ENCODE measurements at regions not wholly inside any gene's neighbourhood (a gene's known extent, or its start where the extent isn't known, plus 50 kb on each side); places are given as distances from the start of the nearest gene placed in this dataset.

DNA sequence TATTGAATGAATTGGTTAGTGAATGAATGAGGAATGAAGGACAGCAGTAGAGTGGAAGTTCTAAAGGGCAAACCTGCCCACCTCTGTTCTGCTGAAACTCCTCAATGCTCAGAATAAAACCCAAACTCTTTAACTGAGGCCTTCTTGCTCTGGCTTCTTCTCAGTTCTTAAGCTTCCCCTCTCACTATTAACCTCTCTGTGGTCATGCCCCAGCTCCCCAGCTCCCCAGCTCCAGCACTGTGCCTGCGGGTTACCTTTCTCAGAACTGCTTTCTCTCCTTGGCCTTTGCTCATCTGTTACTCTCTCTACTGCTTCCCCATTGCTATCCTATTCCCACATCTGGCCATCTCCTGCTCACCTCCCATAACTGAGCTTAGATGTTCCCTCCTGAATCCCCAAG is 137.4 kb downstream of the NXPE2 start:
- no peak overlapping the region for H3K4me3 ChIP-seq
- H3K27ac ChIP-seq = no peak overlapping the region
- no peaks in the 10 kb centered on the region for H3K9me3 ChIP-seq (replicated peaks in 1 of 11)
- no peaks in the 10 kb centered on the region for H3K36me3 ChIP-seq
- TF ChIP-seq Cebpa-rat (IDR thresholded peaks at IDR 0.05) = no peak
- H4K20me1 ChIP-seq = no peaks in the 10 kb centered on the region
- H3K27me3 ChIP-seq = peaks cover 0 to 17% (median 12%) of the 10 kb centered on the region in 11 experiments; a peak in 12 of 22 replicates
- no peak overlapping the region for H3K4me2 ChIP-seq
- H3K4me1 ChIP-seq = no peaks in the 10 kb centered on the region; a peak in 1 of 20 replicates
- no peak overlapping the region for H3K9ac ChIP-seq

DNA sequence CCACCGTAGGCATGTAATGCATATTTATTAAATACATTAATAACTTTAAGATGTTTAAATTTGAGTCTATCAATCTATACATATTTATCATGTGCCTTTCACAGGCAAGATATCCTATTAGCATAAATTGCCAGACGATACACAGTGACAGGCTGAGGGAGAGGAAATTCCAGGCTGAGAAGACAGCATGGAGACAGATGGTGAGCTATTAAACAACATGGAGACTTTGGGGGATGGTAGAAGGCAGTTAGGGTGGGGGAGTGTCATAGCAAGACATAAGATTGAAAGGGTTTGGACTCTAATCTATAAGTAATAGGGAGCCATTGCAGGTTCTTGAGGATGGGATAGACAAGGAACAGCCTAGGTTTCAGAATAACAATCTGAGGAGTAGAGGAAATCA is 138.5 kb downstream of the NXPE2 start:
- Histone ChIP-seq H3K4me3 (no peak overlapping the region), H3K27ac (no peak overlapping the region), H4K20me1 (no peaks in the 10 kb centered on the region), H3K9ac (no peak overlapping the region), H3K9me3 (replicated peaks in 1 of 11) (no peaks in the 10 kb centered on the region), H3K27me3 (peaks cover 0 to 17% (median 12%) of the 10 kb centered on the region in 11 experiments; a peak in 12 of 22 replicates), H3K4me1 (no peaks in the 10 kb centered on the region; a peak in 1 of 20 replicates), H3K4me2 (no peak overlapping the region), H3K36me3 (no peaks in the 10 kb centered on the region)
- no peak for TF ChIP-seq Cebpa-rat (IDR thresholded peaks at IDR 0.05)

DNA sequence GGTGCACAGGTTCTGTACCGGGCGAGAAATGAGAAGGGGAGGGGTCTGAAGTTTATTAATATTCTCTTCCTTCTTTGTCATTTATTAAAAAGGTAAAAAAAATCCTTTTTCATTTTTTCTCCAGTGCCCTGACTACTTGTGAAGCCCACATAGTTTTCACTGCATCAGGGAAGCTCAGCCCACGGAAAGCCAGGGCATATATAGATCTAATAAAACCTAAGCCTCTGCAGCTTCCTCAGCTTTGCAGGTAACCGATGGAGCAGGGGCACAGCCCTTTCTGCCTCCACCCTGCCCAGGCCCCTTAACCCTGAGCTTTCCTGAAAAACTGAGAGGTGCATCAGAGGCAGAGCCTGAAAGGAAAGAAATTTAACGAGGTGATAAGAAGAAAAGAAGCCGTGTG is 140.1 kb downstream of the NXPE2 start:
- H3K27me3 ChIP-seq = peaks cover 0 to 17% (median 12%) of the 10 kb centered on the region in 11 experiments; a peak in 12 of 22 replicates
- TF ChIP-seq Cebpa-rat (IDR thresholded peaks at IDR 0.05) = no peak
- H3K4me1 ChIP-seq = no peaks in the 10 kb centered on the region
- H4K20me1 ChIP-seq = no peaks in the 10 kb centered on the region
- H3K4me2 ChIP-seq = no peak overlapping the region
- H3K36me3 ChIP-seq = no peaks in the 10 kb centered on the region
- no peaks in the 10 kb centered on the region for H3K9me3 ChIP-seq (replicated peaks in 1 of 11)
- no peak overlapping the region for H3K4me3 ChIP-seq
- no peak overlapping the region for H3K27ac ChIP-seq
- H3K9ac ChIP-seq = no peak overlapping the region

DNA sequence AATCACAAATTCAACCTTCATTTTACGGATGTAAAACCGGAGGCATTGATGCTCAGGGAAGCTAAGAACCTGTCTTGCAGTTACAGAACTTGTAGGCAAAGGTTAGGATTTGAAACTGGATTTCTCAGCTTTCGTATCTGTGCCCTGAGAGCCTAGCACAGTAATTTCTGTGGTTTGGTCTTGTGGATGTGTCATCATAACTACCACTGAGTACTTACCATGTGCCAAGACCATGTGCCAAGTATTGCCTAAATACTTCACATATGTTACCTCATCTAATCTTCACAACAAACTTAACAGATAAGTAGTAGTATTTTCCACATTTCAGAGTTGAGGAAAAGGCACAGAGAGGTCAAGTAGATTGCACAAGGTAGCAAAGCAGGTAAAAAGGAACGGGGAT is 140.7 kb downstream of the NXPE2 start:
- H3K9me3 ChIP-seq (replicated peaks in 1 of 11) = no peaks in the 10 kb centered on the region
- no peak overlapping the region for H3K4me2 ChIP-seq
- no peaks in the 10 kb centered on the region for H3K36me3 ChIP-seq
- no peaks in the 10 kb centered on the region for H4K20me1 ChIP-seq
- peaks cover 0 to 17% (median 12%) of the 10 kb centered on the region in 11 experiments; a peak in 12 of 22 replicates for H3K27me3 ChIP-seq
- no peak overlapping the region for H3K9ac ChIP-seq
- H3K27ac ChIP-seq = no peak overlapping the region
- TF ChIP-seq Cebpa-rat (IDR thresholded peaks at IDR 0.05) = no peak
- no peaks in the 10 kb centered on the region for H3K4me1 ChIP-seq
- H3K4me3 ChIP-seq = no peak overlapping the region

DNA sequence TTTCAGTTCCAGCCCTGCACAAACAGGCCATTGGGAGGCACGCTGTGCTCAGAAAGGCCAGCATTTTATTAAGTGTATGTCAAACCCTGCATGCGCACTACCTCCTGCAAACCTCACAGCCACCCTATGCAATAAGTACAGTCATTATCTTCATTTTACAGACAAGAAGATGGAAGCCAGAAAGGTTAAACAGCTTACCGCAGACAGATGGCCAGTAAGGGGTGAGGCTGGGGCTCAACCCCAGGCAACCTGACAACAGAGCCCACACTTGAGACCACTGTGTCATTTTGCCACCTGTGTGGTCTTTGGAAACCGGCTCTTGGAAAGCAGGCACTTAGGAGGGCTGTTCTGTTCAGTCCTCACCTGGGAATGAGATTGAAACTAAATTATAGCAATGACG is 142.3 kb downstream of the NXPE2 start:
- no peaks in the 10 kb centered on the region for H3K9me3 ChIP-seq (replicated peaks in 1 of 11)
- H3K36me3 ChIP-seq = no peaks in the 10 kb centered on the region
- H3K4me2 ChIP-seq = no peak overlapping the region
- H3K27me3 ChIP-seq = peaks cover 0 to 17% (median 12%) of the 10 kb centered on the region in 11 experiments; a peak in 12 of 22 replicates
- no peaks in the 10 kb centered on the region for H4K20me1 ChIP-seq
- H3K4me3 ChIP-seq = no peak overlapping the region
- H3K4me1 ChIP-seq = no peaks in the 10 kb centered on the region
- no peak overlapping the region for H3K9ac ChIP-seq
- TF ChIP-seq Cebpa-rat (IDR thresholded peaks at IDR 0.05) = no peak
- no peak overlapping the region for H3K27ac ChIP-seq

DNA sequence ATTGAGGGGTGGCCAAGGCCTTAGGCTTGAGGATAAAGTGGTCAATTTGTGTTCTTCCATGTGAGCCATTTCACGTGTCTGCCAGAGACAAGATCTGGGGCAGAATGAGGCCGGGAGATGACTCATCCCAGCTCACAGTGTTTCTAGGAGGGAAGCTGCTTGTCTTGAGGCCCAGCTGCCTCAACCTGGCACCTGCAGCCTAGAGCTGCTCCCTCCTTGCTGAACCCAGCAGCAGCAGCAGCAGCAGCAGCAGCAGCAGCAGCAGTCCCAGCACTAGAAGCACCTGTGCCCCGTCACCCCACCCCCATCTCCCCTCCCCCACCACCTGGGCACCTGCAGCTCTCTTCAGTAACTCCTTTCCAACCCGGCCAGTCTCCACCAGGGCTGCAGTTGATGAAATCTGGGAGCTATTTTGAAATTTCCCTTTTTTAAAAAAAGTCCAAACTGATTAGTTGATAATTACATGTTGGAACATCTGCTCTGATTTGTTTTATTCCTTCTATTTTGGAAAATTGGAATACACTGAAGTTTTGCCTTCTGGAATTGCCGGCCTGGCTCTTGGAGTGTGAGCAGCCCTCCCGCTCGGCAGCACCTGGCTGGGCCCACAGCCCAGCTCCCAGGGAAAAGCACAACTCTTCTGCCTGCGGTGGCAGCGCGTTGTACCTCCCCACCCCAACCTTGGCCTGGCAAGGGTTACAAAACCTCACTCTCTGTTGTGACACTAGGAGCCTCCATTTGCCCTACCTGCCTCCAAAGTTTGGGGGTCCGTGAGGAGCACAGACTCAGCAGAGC is 143.5 kb downstream of the NXPE2 start:
- H3K4me2 ChIP-seq = no peak overlapping the region
- peaks cover 0 to 14% (median 12%) of the 10 kb centered on the region in 11 experiments; a peak in 12 of 22 replicates for H3K27me3 ChIP-seq
- H3K4me1 ChIP-seq = no peaks in the 10 kb centered on the region
- no peaks in the 10 kb centered on the region for H4K20me1 ChIP-seq
- no peaks in the 10 kb centered on the region for H3K9me3 ChIP-seq (replicated peaks in 1 of 11)
- no peak overlapping the region for H3K4me3 ChIP-seq
- no peak overlapping the region for H3K9ac ChIP-seq
- no peak for TF ChIP-seq Cebpa-rat (IDR thresholded peaks at IDR 0.05)
- H3K27ac ChIP-seq = no peak overlapping the region
- H3K36me3 ChIP-seq = no peaks in the 10 kb centered on the region

DNA sequence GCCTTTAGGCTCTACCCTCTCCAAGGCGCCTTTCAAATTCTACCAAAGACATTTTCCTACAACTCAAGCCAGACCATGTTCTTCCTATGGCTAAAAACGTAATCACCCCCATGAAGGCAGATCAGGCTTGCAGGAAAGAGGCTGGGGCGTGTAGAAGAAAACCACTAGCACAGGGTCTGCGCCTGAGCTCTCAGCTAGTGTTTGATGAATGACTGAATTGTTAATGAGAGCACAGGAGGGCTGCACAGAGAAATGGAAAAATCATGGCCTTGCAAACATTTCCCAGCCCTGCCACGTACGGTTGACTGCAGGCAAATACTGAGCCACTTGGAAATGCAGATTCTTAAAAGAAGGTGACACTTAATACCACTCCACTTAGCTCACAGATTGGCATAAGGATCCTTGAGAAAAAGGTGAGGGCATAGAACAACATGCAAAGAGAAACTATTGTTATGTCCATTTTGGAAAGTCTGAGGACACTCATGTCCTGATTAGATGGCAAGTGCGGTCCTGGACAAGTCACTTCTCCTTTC is 148.6 kb downstream of the NXPE2 start:
- Histone ChIP-seq H3K27ac (no peak overlapping the region), H3K9me3 (replicated peaks in 1 of 11) (no peaks in the 10 kb centered on the region), H3K27me3 (no peaks in the 10 kb centered on the region), H3K4me1 (no peaks in the 10 kb centered on the region), H3K4me3 (no peak overlapping the region), H4K20me1 (no peaks in the 10 kb centered on the region), H3K36me3 (no peaks in the 10 kb centered on the region), H3K9ac (no peak overlapping the region), H3K4me2 (no peak overlapping the region)
- no peak for TF ChIP-seq Cebpa-rat (IDR thresholded peaks at IDR 0.05)

DNA sequence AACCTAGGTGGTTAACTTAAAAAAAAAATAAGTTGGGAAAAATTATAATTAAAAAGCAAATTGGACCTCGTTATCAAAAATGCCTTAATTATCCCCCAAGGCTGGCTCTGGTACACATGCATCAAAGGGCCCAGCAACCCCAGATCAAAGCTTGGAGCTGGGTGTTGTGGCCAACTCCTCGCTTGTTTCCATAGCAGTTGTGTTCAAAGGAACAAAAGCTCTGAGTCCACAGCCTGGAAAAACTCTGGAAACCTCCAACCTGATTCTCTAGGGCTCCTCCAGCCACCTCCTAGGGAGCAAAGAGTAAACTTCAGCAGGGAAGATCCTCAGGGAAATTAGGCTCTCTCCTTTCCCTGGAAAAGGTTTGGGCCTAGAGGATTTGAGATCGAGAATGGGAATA is 149.4 kb downstream of the NXPE2 start:
- Histone ChIP-seq H3K36me3 (no peaks in the 10 kb centered on the region), H3K27ac (no peak overlapping the region), H3K27me3 (no peaks in the 10 kb centered on the region), H4K20me1 (no peaks in the 10 kb centered on the region), H3K4me3 (no peak overlapping the region), H3K9ac (no peak overlapping the region), H3K4me2 (no peak overlapping the region), H3K9me3 (replicated peaks in 1 of 11) (no peaks in the 10 kb centered on the region), H3K4me1 (no peaks in the 10 kb centered on the region)
- TF ChIP-seq Cebpa-rat (IDR thresholded peaks at IDR 0.05) = no peak

DNA sequence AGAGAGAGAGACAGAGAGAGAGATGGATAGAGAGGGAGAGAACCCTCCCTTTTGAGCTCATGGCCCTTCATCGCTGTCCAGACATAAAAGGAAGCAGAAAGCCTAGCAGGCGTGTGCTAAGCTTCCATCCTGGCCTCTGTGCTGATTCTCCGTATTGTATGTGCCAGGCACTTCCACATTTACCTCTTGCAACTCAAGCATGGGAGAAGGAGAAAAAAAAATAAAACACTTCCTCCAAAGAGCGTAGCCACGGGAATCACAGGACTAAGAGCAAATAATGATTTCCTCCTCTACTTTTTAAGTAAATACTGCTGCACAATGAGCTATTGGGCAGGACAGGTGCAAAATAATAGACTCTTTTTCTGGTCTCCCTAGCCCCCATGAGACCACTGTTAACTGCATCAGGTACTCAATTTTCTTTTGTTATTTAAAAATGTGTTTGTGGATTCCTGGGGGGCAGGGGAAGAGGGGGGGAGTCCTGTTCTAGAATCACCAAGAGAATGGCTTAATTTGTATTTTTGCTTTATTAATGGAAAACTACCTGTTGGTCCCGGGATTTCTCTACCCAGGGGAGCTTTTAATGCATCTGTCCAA is 154.3 kb downstream of the NXPE2 start:
- Histone ChIP-seq H4K20me1 (no peaks in the 10 kb centered on the region), H3K4me3 (no peak overlapping the region), H3K27ac (no peak overlapping the region), H3K9ac (no peak overlapping the region), H3K4me2 (no peak overlapping the region), H3K9me3 (replicated peaks in 1 of 11) (no peaks in the 10 kb centered on the region), H3K4me1 (no peaks in the 10 kb centered on the region), H3K36me3 (no peaks in the 10 kb centered on the region), H3K27me3 (no peaks in the 10 kb centered on the region)
- no peak for TF ChIP-seq Cebpa-rat (IDR thresholded peaks at IDR 0.05)

All from BLaER1 treated with 17β-estradiol and CSF1 and Interleukin-3, amounts not matched to agents 10 nM and 100 nM (cell line).